NT2/D1 (cell line): ENCODE measurements at regions not wholly inside any gene's neighbourhood (a gene's known extent, or its start where the extent isn't known, plus 50 kb on each side); places are given as distances from the start of the nearest gene placed in this dataset.

ENCODE experiments used
- DNase-seq: peaks from one replicate; pipeline ENCODE4 v3.0.0-alpha.2; 2011; ENCODE audit warnings: low read depth, low spot score
- H3K27me3 ChIP-seq: 2 replicates; pipeline ENCODE4 v1.6.0; 2011; ENCODE audit warnings: mild to moderate bottlenecking; ENCODE audit not compliant: insufficient read length, insufficient read depth
- H3K36me3 ChIP-seq: 2 replicates; pipeline ENCODE4 v1.6.1; 2011; ENCODE audit warnings: mild to moderate bottlenecking, low read length, mixed read lengths; ENCODE audit not compliant: insufficient read depth, insufficient read length
- H3K4me1 ChIP-seq: 2 replicates; pipeline ENCODE4 v1.5.1; 2011; ENCODE audit not compliant: insufficient read depth, insufficient read length
- H3K4me3 ChIP-seq: 2 replicates; pipeline ENCODE4 v1.5.1; 2011; ENCODE audit warnings: low read depth; ENCODE audit not compliant: insufficient read length
- H3K9ac ChIP-seq: 2 replicates; pipeline ENCODE4 v1.6.0; 2011; ENCODE audit warnings: low read depth; ENCODE audit not compliant: insufficient read length
- H3K9me3 ChIP-seq: 2 replicates; pipeline ENCODE4 v1.5.1; 2011; ENCODE audit warnings: mild to moderate bottlenecking, low read length; ENCODE audit not compliant: insufficient read depth
- SUZ12 ChIP-seq: IDR thresholded peaks from 2 replicates; pipeline ENCODE4 v1.6.1; 2011; ENCODE audit not compliant: insufficient read length, insufficient read depth; ENCODE audit errors: extremely low read depth
- YY1 ChIP-seq: IDR thresholded peaks from 2 replicates; pipeline ENCODE4 v1.6.1; 2011; ENCODE audit not compliant: insufficient read length, insufficient read depth
- ZNF274 ChIP-seq: IDR thresholded peaks from 2 replicates; pipeline ENCODE4 v1.6.1; 2011; ENCODE audit warnings: mild to moderate bottlenecking, low read depth, low read length

DNA sequence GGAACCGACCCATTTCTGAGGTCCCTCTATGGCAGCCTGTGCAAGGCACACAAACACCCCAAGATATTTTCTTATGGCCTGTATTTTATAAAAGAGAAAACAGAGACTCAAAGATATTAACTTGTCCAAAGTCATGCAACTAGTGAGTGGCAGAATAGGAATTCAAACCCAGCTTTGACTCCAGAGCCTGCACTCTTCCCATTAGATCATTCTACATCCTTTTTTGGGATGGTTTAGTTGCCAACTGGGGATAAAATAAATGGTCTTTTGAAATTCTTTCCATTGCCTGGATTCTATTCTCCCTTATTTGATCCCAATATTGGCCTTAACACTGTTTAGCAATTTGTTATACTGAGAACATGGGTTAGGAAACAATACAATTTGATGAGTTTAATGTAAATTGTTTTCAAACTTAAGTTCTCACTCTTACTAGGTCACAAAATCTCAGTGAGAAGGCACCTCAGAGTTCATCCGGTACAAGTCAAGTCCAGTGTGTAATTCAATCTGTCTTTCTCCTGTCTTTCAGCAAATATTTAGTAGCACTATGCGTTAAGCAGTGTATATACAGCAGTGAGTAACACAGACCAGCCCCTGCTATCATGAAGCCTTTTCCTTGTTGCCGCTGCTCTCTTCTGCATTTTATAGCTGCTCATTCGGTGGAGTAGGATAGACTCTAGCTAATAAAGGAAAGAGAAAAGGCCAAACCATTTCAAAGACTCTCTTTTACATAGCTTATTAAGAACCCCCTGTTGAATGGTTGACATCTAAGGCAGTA lies 162.1 kb upstream of the IFNG-AS1 start:
- no peaks in the 10 kb centered on the region for H3K36me3 ChIP-seq
- H3K27me3 ChIP-seq = no peaks in the 10 kb centered on the region
- no peak overlapping the region for H3K9ac ChIP-seq
- no peak overlapping the region for H3K4me3 ChIP-seq
- TF ChIP-seq ZNF274 = no peak
- no peak for TF ChIP-seq SUZ12
- H3K4me1 ChIP-seq = no peaks in the 10 kb centered on the region
- DNase-seq = no peak
- H3K9me3 ChIP-seq = no peaks in the 10 kb centered on the region

DNA sequence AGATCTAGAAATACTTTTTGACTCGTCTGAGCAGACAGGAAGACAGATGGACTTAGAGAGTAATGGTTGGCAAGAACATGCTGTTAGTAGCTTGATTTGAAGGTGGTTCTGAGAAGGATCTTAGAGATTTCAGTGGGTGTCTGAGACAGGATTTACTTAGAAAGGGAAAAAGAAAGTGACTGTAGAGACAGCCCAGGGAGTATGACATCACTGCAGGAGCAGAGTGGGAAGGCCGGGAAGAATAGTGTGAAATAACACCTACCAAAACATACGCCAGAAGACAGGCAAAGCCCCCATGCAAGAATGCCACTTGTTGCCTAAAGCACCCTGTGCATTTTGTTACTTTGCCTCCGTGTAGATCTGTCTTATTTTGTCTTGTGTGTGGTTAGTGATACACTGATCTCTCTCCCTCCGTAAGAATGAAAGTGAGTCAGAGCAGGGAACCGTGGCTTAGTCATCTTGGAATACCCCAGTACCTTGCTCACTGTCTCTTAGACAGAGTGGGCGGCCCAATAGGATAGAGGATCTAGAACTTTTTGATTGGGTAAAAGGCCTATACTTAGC lies 161.3 kb upstream of the IFNG-AS1 start:
- DNase-seq = peak; percentile 6
- Histone ChIP-seq H3K4me1 (no peaks in the 10 kb centered on the region), H3K36me3 (no peaks in the 10 kb centered on the region), H3K9me3 (no peaks in the 10 kb centered on the region), H3K27me3 (no peaks in the 10 kb centered on the region), H3K4me3 (no peak overlapping the region), H3K9ac (no peak overlapping the region)
- no peak for TF ChIP-seq SUZ12
- no peak for TF ChIP-seq YY1
- TF ChIP-seq ZNF274 = no peak

- no peak for TF ChIP-seq ZNF274
- no peak for TF ChIP-seq YY1
- TF ChIP-seq SUZ12 = no peak
- no peaks in the 10 kb centered on the region for H3K36me3 ChIP-seq
- no peaks in the 10 kb centered on the region for H3K27me3 ChIP-seq
- no peaks in the 10 kb centered on the region for H3K4me1 ChIP-seq
- H3K9me3 ChIP-seq = no peaks in the 10 kb centered on the region
- H3K9ac ChIP-seq = no peak overlapping the region
- DNase-seq = no peak
- no peak overlapping the region for H3K4me3 ChIP-seq
Measured at GRCh38 chr12:67829896-67830295, 159.4 kb upstream of the IFNG-AS1 start.

DNA sequence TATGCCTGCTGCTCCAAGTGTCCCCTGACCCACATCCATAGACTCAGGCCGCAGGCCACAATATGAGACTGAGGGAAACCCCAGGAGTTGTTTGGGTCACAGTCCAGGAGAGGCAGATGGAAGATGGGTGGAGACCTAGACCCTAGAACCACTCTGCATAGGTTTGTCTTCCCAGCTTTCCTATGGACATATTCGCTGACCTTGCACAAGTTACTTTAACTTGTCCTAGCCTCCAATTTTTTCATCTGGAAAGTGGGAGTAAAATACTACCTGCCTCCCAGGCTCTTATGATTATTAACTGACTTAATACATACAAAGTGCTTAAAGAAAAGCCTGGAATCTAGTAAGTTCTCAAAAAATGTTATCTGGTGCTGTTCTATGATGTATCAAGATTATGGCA lies 157.1 kb upstream of the IFNG-AS1 start:
- H3K9ac ChIP-seq = no peak overlapping the region
- no peaks in the 10 kb centered on the region for H3K36me3 ChIP-seq

DNA sequence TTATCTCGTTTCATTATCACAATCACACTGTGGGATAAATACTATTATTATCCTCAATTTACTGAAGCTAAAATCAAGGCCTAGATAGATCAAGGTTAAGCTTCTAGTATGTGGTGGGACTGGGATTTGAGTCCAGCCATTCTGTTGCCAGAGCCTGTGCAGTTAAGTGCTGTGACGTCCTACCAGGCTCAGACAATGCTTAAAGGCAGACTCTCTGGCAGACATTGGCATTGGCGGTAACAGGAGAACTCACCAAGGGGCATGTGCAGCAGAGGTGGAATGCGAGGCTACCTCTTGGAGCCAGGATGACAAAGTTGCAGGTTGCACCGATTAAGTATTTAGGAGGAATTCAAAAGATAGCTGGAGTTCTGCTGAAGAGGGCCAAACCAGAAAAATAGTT lies 155.6 kb upstream of the IFNG-AS1 start:
- no peak for TF ChIP-seq YY1
- Histone ChIP-seq H3K9me3 (peaks cover 3% of the 10 kb centered on the region), H3K9ac (no peak overlapping the region), H3K4me1 (no peaks in the 10 kb centered on the region), H3K4me3 (no peak overlapping the region), H3K27me3 (no peaks in the 10 kb centered on the region), H3K36me3 (no peaks in the 10 kb centered on the region)
- DNase-seq = no peak

More for the DNA sequence above, 157.1 kb upstream of the IFNG-AS1 start:
- H3K9me3 ChIP-seq = no peaks in the 10 kb centered on the region
- H3K4me1 ChIP-seq = no peaks in the 10 kb centered on the region
- no peak for DNase-seq
- H3K27me3 ChIP-seq = no peaks in the 10 kb centered on the region
- no peak for TF ChIP-seq YY1
- no peak for TF ChIP-seq ZNF274
- TF ChIP-seq SUZ12 = no peak
- H3K4me3 ChIP-seq = no peak overlapping the region

DNA sequence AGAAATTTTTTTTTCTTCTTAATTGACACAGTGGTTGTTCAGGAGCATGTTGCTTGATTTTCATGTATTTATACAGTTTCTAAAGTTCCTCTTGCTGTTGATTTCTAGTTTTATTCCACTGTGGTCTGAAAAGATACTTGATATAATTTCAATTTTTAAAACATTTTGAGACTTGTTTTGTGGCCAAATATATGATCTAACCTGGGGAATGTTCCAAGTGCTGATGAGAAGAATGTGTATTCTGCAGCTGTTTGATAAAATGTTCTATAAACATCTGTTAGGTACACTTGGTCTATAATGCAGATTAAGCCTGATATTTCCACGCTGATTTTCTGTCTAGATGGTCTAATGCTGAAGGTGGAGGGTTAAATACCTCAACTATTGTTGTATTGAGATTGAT lies 151.4 kb upstream of the IFNG-AS1 start:
- no peak overlapping the region for H3K9ac ChIP-seq
- H3K9me3 ChIP-seq = peaks cover 6% of the 10 kb centered on the region
- no peak for TF ChIP-seq ZNF274
- no peak for TF ChIP-seq YY1
- TF ChIP-seq SUZ12 = no peak
- H3K4me1 ChIP-seq = no peaks in the 10 kb centered on the region
- H3K4me3 ChIP-seq = no peak overlapping the region
- no peaks in the 10 kb centered on the region for H3K36me3 ChIP-seq
- no peak for DNase-seq
- H3K27me3 ChIP-seq = no peaks in the 10 kb centered on the region

DNA sequence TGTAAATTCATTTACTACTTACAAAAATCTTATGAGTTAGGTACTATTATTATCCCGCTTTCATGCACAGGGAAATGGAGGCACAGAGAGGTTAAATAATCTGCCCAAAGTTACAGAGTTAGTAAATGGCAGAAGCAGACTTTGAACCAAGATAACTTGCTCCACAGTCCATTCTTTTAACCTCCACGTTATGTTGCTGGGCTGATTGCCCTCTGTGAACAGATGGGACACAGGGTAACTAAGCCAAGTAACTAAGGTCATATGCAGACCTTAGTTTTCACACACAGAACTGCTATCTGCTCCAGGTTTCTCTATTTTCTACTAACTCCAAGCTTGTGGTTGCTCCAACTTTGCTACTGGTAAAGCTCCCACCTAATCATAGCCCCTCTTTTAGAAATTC lies 147.1 kb upstream of the IFNG-AS1 start:
- Histone ChIP-seq H3K36me3 (no peaks in the 10 kb centered on the region), H3K27me3 (no peaks in the 10 kb centered on the region), H3K9ac (no peak overlapping the region)

GRCh38 chr12:67843257-67843656 lies 146.0 kb upstream of the IFNG-AS1 start:
- TF ChIP-seq ZNF274 (no peak), SUZ12 (no peak), YY1 (no peak)
- no peak overlapping the region for H3K4me3 ChIP-seq
- no peak overlapping the region for H3K9ac ChIP-seq
- H3K27me3 ChIP-seq = no peaks in the 10 kb centered on the region
- H3K36me3 ChIP-seq = no peaks in the 10 kb centered on the region
- DNase-seq = no peak
- no peaks in the 10 kb centered on the region for H3K4me1 ChIP-seq
- peaks cover 6% of the 10 kb centered on the region for H3K9me3 ChIP-seq

More for the DNA sequence above, 147.1 kb upstream of the IFNG-AS1 start:
- Histone ChIP-seq H3K9me3 (peaks cover 6% of the 10 kb centered on the region), H3K4me3 (no peak overlapping the region), H3K4me1 (no peaks in the 10 kb centered on the region)
- TF ChIP-seq YY1 (no peak), ZNF274 (no peak), SUZ12 (no peak)
- no peak for DNase-seq
